DMS53 treated with DMSO at 0.1 percent for 48 hours (cell line): ENCODE measurements at regions not wholly inside any gene's neighbourhood (a gene's known extent, or its start where the extent isn't known, plus 50 kb on each side); places are given as distances from the start of the nearest gene placed in this dataset.

Experiments used
- DNase-seq: peaks from one replicate; lab custom pipeline; 2025; ENCODE audit not compliant: unreplicated experiment; lab: John Stamatoyannopoulos, UW

- no peak for DNase-seq
These were observed 57.2 kb upstream of the NTF3 start for GRCh38 chr12:5374713-5375112.

GRCh38 chr12:5375547-5376295 is 56.2 kb upstream of the NTF3 start:
- DNase-seq, result peak; percentile 50

GRCh38 chr12:5376591-5377207 is 55.2 kb upstream of the NTF3 start:
- DNase-seq, result peak; percentile 100

- no peak for DNase-seq
These were observed 53.8 kb upstream of the NTF3 start for GRCh38 chr12:5377997-5378592.

- peak; percentile 88 for DNase-seq
These were observed 52.0 kb upstream of the NTF3 start for GRCh38 chr12:5379749-5380496.
